A204.1 (cell line): ENCODE measurements at regions not wholly inside any gene's neighbourhood (a gene's known extent, or its start where the extent isn't known, plus 50 kb on each side); places are given as distances from the start of the nearest gene placed in this dataset.
"Not testable (repeated sequence)": the region's sequence is repeated elsewhere in the genome, so short reads cannot be mapped to it uniquely, and the experiment has no call there.

Experiments
- FAIRE-seq: peaks from 2 replicates; lab custom pipeline; 2012; peaks lifted over from hg19 to GRCh38; lab: Jason Lieb, UNC

GRCh38 chr5:152701305-152701949 lies 296.3 kb upstream of the NMUR2 start:
- no peak for FAIRE-seq

- FAIRE-seq = no peak
Measured at GRCh38 chr5:152704286-152704685, 299.2 kb upstream of the NMUR2 start.

- FAIRE-seq = no peak
Measured at GRCh38 chr5:152711801-152712388, 306.8 kb upstream of the NMUR2 start.

GRCh38 chr5:152717393-152717792 lies 312.3 kb upstream of the NMUR2 start:
- no peak for FAIRE-seq

- FAIRE-seq = no peak
Measured at GRCh38 chr5:152723482-152723881, 318.4 kb upstream of the NMUR2 start.

- no peak for FAIRE-seq
Measured at GRCh38 chr5:152730176-152730575, 325.1 kb upstream of the NMUR2 start.

GRCh38 chr5:152736906-152737305 lies 331.8 kb upstream of the NMUR2 start:
- no peak for FAIRE-seq

- no peak for FAIRE-seq
Measured at GRCh38 chr5:152739916-152740315, 334.8 kb upstream of the NMUR2 start.

- not testable (repeated sequence) for FAIRE-seq
Measured at GRCh38 chr5:152741126-152741525, 336.0 kb upstream of the NMUR2 start.

- FAIRE-seq = not testable (repeated sequence)
Measured at GRCh38 chr5:152787709-152788217, 382.7 kb upstream of the NMUR2 start.

GRCh38 chr5:152801886-152802285 lies 396.8 kb upstream of the NMUR2 start:
- no peak for FAIRE-seq

GRCh38 chr5:152804179-152804578 lies 399.1 kb upstream of the NMUR2 start:
- FAIRE-seq = no peak

- FAIRE-seq = no peak
Measured at GRCh38 chr5:152811988-152812387, 406.9 kb upstream of the NMUR2 start.

GRCh38 chr5:152813526-152813925 lies 408.4 kb upstream of the NMUR2 start:
- FAIRE-seq = no peak

GRCh38 chr5:152819891-152820290 lies 414.8 kb upstream of the NMUR2 start:
- no peak for FAIRE-seq

- no peak for FAIRE-seq
Measured at GRCh38 chr5:152824316-152824715, 419.2 kb upstream of the NMUR2 start.

GRCh38 chr5:152838241-152838786 lies 433.2 kb upstream of the NMUR2 start:
- no peak for FAIRE-seq

- no peak for FAIRE-seq
Measured at GRCh38 chr5:152844713-152845112, 439.6 kb upstream of the NMUR2 start.

- no peak for FAIRE-seq
Measured at GRCh38 chr5:152853361-152853760, 448.3 kb upstream of the NMUR2 start.

GRCh38 chr5:152855441-152855840 lies 450.4 kb upstream of the NMUR2 start:
- FAIRE-seq = no peak

- FAIRE-seq = no peak
Measured at GRCh38 chr5:152861231-152861630, 456.2 kb upstream of the NMUR2 start.

GRCh38 chr5:152864447-152864846 lies 459.4 kb upstream of the NMUR2 start:
- no peak for FAIRE-seq

GRCh38 chr5:152864991-152865390 lies 459.9 kb upstream of the NMUR2 start:
- no peak for FAIRE-seq

- no peak for FAIRE-seq
Measured at GRCh38 chr5:152869971-152870370, 464.9 kb upstream of the NMUR2 start.
